Astrocyte (in vitro differentiated cells and primary cell): ENCODE measurements at regions not wholly inside any gene's neighbourhood (a gene's known extent, or its start where the extent isn't known, plus 50 kb on each side); places are given as distances from the start of the nearest gene placed in this dataset.

Experiments used
- EZH2 ChIP-seq: IDR thresholded peaks from 2 replicates; pipeline ENCODE4 v1.6.1; 2012; ENCODE audit warnings: mild to moderate bottlenecking, low read length, inconsistent platforms; ENCODE audit not compliant: insufficient read depth
- TF ChIP-seq, protein P1 (sequence below): IDR thresholded peaks from 2 replicates; pipeline ENCODE4 v1.5.1; 2011; ENCODE audit warnings: low read depth, mild to moderate bottlenecking, inconsistent platforms, low read length, moderate library complexity; ENCODE audit not compliant: insufficient read depth

DNA sequence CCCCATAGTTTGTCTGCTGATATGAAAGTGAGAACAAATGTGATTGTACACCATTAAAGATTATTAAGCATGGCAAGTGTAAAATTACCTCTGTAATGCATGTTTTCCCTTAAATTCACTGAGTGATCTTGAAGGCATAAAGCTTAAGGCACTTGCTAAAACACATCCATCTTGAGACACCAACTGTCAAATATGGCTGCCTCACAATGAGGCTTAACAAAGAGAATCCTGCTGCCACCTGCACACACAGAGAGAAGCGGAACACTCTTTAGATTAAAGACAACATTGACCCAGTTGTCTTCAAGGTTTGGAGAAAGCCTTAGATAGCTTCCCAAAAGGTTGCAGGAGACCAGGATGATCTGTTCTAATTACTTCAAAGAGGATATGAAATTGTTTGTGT, 803.6 kb upstream of the GYPC start:
- TF ChIP-seq, protein P1, sequence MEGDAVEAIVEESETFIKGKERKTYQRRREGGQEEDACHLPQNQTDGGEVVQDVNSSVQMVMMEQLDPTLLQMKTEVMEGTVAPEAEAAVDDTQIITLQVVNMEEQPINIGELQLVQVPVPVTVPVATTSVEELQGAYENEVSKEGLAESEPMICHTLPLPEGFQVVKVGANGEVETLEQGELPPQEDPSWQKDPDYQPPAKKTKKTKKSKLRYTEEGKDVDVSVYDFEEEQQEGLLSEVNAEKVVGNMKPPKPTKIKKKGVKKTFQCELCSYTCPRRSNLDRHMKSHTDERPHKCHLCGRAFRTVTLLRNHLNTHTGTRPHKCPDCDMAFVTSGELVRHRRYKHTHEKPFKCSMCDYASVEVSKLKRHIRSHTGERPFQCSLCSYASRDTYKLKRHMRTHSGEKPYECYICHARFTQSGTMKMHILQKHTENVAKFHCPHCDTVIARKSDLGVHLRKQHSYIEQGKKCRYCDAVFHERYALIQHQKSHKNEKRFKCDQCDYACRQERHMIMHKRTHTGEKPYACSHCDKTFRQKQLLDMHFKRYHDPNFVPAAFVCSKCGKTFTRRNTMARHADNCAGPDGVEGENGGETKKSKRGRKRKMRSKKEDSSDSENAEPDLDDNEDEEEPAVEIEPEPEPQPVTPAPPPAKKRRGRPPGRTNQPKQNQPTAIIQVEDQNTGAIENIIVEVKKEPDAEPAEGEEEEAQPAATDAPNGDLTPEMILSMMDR = no peak
- TF ChIP-seq EZH2 = no peak
